ENCODE measurements at regions not wholly inside any gene's neighbourhood (a gene's known extent, or its start where the extent isn't known, plus 50 kb on each side); places are given as distances from the start of the nearest gene placed in this dataset.

DNA sequence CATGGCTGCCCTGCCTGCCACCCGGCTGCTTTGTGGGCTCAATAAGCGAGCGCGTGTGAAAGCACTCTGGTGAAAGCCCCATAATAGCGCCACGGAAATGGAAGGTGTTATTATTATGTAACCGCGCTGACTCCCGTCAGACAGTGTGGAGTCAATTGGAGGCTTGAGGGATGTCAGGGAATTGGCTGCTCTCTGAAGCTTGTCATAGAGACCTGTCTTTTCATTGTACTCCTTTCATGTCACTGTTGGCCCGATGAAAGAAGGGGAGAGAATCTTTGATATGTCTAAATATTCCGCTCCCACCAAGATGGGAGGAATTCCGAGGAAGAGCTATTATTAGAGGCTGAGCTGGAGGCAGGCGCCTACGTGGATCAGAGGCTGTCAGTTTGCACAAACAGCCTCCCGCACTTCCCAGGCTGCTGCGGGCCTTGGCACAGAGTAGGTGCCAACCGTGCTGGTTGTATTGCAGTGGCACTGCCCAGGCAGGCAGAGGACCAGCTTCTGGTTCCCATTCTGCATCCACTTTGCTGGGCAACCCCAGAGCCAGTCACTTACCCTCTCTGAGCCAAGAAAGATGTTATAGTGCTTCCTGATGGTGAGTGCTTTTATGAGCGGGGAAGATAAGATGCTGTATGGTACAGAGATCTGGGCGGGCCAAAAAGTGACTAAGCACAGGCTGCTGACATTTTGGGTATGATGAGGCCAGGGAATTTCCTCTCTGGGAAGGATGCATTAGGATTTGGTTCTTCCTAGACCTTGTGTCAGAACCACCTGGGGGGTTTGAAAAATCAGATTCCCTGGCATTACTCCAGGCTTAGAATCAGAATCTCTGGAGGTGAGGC lies 151.4 kb downstream of the RPS24 start:
- DNase-seq (ENCODE audit: low read depth in 1 of 2, low spot score in 1 of 2) = no peak

DNA sequence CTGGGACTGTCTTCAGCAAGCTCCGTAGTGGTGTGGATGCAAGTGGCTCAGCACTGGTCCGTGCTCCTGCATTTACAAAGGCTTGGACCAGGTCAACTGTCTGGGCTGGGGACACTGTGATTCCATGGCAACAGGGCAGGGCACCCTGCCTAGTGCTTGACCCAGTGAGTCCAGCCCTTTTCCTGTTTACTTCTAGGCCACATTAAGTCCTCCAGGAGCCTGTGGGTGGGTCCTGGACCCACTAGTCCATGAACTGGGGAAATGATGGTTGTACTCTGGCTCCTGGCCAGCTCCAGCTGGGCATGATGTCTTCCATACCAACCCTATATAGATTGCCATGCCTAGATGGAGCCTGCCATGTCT lies 152.0 kb downstream of the RPS24 start:
- no peak for DNase-seq (ENCODE audit: low read depth in 1 of 2, low spot score in 1 of 2)

DNA sequence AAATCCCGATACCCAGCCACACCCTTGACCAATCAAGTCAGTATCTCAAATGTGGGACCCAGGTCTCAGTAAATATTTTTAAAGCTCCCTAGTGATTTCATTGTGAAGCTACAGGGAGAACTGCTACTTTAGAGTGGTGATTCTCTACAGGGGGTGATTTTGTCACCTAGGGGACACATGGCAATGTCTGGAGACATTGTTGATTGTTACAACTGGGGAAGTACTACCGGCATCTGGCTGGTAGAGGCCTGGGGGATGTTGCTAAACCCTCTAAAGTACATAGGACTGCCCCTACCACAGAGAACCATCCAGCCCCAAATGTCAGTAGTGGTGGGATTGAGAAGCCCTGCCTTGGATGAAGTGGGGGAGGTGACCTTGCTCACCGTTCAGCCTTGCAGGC lies 152.9 kb downstream of the RPS24 start:
- DNase-seq (ENCODE audit: low read depth in 1 of 2, low spot score in 1 of 2) = no peak

DNA sequence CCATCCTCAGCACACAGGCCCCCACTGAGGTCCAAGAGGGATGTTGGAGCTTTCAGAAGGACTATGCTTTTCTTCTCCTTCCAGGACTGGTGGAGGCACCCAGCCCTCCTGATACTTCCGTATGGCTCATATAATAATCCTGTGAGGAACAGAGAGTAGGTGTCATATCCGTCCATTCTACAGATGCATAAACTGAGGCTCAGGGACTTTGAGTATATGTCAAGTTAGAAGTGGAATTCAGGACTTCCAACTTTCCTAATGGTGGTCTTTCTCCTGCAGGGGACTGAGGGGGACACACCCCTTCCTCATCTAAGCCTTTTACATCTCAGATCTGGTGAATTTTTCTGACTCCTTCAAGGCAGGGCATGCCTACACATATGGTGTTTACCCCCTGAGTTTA lies 153.7 kb downstream of the RPS24 start:
- no peak for DNase-seq (ENCODE audit: low read depth in 1 of 2, low spot score in 1 of 2)

DNA sequence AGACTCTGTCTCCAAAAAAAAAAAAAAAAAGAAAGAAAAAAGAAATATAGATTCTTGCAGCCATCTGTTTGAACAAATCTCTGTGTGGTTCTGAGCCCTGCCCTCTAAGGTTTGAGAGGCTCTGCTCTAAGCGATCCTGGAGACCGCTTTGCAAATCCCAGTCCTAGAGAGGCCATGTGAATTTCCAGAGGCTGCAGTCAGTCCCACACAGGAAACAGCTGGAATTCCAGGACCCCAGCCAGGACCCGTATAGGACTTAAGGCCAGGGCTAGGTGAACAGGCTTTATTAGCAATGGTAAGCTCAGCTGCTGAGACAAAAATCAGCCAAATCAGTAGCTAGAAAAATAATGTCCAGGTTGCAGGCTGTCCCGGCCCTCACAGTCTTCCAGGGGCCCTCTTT lies 154.8 kb downstream of the RPS24 start:
- no peak for DNase-seq (ENCODE audit: low read depth in 1 of 2, low spot score in 1 of 2)

DNA sequence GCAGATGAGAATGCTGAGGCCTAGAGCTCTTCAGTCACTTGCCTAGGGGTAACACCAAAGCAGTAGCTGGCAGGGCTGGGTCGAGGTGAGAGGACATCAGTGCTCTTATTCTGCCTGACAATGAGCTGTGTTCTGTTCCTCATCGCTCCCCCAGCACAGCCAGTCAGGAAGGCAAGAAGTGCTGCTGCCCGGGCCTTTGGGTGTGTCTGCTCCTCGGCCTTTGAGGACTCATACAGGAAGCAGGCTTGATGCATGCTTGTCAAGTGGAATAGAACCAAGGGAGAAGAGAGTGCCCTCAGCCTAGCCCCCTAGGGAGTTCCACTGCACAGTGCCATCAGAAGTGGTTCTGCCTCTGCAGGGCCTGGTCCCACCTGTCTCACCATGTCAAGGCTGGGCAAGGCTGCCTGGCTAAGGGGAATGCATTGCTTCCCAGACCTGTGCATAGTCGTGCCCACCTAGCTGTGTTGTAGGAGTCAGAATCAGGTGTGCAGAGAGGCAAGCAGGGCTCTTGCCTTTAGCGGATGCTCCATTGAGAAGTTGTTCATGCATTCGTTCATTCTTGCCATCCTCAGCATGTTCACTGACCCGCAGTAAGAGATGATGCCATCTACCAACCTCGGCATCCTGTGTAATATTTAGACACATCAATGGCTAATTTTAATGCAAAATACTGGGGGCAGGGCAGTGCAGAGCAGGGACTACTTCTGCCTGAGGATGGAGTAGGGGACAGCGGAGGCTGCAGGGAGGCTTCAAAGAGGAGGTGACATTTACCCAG lies 156.6 kb downstream of the RPS24 start:
- no peak for DNase-seq (ENCODE audit: low read depth in 1 of 2, low spot score in 1 of 2)

DNA sequence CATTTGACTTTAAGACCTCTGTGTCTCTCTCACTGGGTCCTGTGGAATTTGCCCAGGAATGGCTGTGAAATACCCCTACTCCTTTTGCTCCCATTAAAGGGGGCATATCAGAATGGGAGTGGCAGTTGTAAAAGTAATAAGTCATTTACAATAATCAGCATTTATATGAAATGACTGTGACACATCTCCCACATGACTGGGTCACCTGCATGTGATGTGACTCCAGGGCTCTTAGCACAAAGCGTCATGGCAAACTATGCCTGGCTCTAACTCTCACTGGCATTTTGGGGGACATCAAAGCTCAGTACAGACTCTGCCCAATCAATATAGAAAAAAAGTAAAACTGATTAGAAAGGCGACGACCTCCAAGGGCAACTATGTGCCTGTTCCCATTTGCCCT lies 157.6 kb downstream of the RPS24 start:
- no peak for DNase-seq (ENCODE audit: low read depth in 1 of 2, low spot score in 1 of 2)

DNA sequence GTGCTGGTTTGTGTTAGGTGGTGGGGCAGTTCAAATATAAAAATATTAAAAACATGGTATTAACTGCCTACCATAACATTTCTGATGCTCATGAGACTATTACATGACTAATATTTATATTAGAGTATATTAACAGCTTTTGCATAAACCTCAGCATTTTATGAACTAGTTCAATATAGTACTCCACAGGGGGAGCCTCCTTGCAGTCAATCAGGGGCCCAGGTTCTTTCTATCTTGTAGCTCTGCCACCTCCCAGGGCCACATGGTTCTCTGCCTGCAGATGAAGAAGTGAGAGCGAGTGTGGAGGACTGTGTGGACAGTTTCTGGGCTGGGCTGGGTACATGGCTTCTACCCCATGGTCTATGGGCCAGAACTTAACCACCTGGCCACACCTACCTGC lies 159.5 kb downstream of the RPS24 start:
- DNase-seq (ENCODE audit: low read depth in 1 of 2, low spot score in 1 of 2) = no peak

DNA sequence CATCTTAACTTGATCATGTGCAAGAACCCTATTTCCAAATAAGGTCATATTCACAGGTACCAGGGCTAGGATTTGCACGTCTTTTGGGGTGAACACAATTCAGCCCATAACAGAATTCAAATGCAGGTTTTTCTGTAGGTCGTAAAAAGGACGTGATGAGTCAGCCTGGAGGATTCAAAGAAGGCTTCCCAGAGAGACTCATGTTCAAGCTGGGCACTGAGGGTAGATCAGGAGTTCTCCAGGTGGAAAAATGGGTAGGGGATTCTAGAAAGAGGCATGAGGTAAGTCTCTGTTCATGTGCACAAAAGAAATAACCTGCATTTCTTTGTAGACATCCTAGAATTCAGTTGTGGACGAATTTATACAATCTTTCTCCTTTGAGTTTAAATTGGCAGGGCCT lies 160.4 kb downstream of the RPS24 start:
- DNase-seq (ENCODE audit: low read depth in 1 of 2, low spot score in 1 of 2) = no peak

DNA sequence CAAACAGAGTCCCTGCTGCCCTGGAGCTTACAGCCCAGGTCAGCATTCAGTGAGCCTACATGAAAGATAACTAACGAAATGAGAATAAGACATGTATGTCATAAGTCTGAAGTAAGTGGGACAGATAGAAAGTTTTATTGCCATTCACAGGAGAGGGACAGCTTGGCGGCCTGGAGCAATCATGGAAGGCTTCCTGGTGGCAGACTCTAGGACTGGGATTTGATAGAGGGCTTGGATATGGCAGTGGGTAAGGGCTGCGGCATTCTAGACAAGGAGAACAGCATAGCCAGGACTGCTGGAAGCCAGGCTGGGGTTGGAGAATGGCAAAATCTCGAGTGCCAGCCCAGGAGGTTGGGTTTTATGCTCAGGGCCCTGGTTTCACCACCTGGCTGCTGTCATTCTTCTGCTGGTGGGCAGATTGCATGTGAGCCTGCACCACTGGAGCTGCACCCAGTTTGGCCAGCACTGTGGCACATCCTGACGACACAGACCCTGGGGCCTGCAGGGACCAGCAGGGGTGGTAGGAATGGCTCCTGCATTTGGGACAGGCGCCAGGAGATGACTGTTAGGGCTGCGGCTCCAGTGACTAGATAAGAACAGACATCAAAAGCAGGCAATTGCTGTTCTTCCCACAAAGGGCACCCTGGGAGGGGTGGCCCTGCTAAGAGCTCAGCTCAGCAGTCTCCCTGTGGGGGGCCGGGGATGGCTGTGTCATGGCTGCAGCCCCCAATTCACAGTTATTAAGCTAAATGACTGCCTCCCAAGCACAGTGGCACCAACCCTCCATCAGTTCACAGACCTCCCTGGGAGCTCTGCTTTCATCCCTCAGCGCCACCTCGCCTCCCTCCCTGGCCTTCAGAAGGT lies 161.1 kb downstream of the RPS24 start:
- DNase-seq (ENCODE audit: low read depth in 1 of 2, low spot score in 1 of 2) = no peak

DNA sequence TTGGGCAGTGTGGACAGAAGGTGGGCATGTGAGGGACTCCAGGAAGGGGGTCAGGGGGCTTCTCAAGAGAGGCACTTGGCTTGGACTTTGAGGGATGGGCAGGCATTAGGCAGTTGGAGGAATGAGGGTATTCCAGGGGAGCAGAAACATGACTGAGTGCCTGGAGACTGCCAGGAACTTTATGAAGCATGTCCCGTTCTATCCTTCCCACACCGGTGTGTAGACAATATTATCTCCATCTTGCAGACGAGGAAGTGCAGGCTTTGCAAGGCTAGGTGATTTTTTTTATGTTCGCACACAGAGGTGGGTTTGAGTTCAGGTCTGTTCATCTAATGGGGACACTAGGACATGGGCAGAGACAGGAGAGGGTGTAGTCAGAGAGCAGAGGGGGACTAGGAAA lies 162.7 kb downstream of the RPS24 start:
- DNase-seq (ENCODE audit: low read depth in 1 of 2, low spot score in 1 of 2) = no peak

DNA sequence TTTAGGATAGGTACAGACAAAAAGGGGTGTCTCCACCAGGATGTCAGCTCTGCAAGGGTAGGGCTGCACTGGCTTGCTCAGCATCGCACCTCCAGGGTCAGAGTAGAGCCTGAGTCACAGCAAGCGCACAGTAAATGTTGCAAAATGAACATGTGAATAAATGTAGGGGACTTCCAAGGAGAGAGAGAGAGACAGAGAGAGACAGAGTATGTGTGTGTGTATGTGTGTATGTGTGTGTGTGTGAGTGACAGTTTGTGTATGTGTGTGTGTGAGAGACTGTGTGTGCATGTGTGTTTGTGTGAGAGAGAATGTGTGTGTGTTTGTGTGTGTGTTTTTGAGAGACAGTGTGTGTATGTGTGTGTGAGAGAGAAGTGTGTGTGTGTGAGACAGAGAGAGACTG lies 163.3 kb downstream of the RPS24 start:
- no peak for DNase-seq (ENCODE audit: low read depth in 1 of 2, low spot score in 1 of 2)

DNA sequence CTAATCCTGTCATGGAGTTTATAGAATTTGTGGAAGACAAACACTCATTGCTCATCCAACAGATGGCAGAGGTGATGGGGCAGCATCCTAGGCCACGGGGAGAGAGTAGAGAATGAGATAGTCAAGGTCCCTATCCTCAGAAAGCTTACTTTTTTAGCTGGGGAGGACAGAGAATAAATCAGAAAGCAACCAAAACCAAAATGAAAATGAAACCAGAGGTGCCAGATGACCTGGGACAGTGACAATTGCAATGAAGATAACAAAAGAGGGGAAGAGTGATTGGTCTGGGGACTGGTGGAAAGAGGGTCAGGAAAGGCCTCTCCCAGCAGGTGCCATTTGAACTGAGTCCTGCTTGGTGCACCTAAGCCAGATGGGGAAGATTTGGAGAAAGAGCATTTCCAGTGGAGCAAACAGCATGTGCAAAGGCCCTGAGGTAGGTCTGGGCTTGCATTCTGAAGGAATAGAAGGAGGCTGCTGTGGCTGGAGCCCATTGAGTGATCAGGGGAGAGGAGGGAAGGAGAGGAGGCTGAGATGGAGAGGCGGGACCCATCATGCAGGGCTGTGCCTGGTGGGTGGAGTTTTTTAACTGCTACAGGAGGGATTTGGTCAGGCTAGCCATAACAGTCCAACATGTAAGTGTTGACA lies 164.1 kb downstream of the RPS24 start:
- no peak for DNase-seq (ENCODE audit: low read depth in 1 of 2, low spot score in 1 of 2)

DNA sequence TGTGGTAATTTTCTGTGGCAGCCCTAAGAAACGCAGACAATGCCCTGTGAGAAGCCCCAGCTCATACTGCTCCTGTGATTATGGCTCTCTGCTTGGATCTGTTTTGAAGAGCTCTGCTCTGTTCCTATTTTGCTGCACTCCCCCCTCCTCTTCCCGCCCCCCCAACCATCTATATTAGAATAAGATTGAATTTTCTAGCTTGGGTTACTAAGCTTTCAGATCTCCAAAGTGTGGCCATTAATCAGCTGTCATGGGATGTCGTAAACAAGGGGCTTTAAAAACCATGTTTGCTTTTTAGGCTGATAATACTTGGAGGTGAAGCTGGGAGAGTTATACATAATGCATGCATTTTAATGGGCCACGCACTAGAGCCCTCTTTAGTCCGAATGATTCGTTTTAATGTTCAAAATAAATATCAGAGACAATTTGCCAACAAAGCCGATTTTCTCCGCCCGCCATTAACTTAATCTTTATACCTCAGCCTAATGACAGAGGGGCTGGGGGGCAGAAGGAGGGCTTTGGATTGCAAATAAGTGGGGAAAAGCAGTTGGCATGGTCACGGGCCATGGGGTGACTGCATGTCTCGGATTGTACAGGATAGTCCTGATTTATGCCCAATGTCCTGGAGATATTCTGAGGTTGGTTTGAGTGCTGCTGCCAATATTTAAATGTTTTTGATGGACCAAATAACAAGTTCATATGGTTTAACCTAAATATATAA lies 165.5 kb downstream of the RPS24 start:
- no peak for DNase-seq (ENCODE audit: low read depth in 1 of 2, low spot score in 1 of 2)

DNA sequence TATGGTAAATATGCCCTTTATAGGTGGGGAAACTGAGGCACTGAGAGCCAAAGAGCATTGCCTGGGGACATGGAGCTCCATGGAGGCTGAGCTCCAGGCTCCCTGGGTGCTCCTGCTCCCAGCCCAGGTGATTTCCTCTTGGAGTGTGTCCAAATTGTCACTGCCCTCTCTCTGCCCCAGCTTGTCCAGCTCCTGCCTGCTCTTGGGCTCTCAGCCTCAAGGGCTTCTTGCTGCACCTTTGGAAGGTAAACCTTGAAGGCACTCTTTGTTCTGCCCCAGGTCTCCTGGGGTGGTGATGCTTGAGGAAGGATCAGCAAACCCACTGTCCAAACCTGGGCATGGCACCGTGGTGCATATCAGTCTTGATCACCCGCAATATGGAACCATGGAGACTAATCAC lies 166.1 kb downstream of the RPS24 start:
- no peak for DNase-seq (ENCODE audit: low read depth in 1 of 2, low spot score in 1 of 2)

DNA sequence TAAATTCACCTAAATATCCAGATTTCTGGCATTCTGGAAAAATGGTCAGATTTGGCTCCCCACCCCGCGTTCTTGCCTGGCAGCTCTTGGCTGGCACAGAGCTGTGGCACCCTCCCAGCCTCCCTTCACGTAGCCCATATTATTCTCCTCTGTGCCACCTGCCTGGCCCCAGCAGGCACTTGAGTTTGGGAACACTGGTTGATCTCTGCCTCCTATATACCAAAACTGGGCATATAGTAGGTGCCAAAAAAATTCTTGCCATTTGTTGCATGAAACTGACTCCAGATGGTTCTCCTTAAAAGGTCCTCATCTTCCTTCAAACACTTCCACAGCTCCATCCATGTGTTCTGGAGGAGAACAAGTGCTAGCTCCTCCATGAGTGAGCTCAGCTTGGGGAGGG lies 167.0 kb downstream of the RPS24 start:
- DNase-seq (ENCODE audit: low read depth in 1 of 2, low spot score in 1 of 2) = no peak

DNA sequence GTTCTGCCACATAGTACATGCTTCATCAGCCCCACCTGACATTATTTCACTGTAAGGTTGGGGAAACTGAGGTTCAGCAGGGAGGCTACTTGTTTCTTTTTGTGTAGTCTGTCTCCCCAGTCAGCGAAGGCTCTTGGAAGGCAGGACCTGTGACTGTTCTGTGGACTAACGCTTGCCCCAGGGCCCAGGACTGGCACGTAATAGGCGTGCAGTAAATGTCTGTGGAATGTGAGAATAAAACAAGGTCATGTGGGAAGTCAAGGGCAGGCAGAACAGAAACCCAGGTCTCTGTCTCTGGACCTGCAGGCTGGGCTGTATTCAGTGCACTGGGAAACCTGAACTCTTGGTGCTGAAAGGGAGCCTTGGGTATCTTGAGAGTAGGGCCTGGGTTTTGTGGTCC lies 168.7 kb downstream of the RPS24 start:
- no peak for DNase-seq (ENCODE audit: low read depth in 1 of 2, low spot score in 1 of 2)

DNA sequence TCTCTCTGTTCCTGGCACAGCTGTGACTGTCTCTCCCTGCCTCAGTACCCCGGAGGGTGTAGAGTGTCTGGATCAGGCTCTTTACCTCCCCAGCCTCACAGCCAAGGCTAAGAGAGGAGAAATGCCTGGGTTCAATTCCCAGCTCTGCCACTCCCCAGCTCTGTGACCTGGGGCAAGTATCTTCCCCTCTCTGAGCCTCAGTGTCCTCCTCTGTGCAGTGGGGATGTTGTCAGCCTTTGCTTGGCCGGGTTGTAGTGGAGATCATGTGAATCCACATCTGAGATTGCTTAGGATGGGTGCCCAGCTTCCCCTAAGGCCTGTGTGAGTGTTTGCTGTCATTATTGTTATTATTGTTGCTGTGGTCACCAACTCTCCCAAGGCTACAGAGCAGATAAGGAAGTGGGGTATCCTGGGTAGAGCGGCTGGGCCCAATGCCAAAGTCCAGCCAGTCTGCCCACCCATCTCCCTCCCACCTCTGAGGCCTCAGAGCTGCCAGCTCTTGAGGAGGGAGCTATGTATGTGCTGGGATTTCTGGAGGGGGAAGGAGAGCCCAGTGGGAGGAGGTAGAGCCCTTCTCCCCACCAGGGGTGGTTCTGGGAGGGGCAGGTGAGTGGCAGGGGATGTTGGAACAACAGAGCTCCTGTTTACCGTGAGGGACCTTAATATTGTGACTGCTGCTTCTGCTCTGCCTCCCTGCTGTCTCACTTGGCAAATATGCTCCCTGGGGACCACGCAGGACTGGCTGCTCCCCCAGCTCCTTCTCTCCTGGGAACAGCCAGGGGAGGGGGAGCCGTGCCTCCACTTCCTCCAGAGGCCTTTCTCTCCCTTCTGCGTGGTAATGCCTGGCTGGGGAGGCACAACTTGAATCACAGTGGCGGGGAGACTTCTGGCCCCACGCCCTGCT lies 170.5 kb downstream of the RPS24 start:
- DNase-seq (ENCODE audit: low read depth in 1 of 2, low spot score in 1 of 2) = no peak

DNA sequence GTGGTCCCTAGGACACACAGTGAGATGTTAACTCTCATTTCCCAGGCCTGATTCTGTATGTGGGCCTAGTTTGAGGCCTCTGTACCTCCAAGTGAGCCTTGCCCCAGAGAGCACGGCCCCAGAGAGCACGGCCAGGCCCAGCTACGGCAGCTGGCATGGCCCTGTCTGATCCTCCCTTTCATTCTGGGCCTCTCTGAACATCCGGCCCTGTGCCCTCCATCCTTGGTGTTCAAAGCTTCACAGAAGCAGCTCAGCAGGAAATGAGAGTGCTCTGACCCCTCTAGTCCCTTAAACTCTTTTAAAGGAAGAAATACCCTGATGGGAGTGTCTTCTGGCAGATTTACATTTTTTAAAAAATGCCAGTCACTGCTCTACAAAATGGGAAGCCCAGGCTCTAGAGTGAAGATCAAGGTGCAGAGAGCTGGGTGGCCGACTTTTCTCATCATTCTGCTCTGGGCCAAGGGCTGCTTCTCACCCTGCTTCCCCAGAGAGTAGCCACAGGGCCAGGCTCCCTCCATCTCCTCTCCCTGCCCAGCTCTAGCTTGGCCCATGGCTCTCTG lies 171.9 kb downstream of the RPS24 start:
- DNase-seq (ENCODE audit: low read depth in 1 of 2, low spot score in 1 of 2) = no peak

Measured in activated T-helper 1 cell treated with anti-CD3 and anti-CD28 coated beads, Interleukin-2, amount 50 U/mL, for 16 hours (primary cell).